Uterus (tissue), 3 donors: ENCODE measurements at regions not wholly inside any gene's neighbourhood (a gene's known extent, or its start where the extent isn't known, plus 50 kb on each side); places are given as distances from the start of the nearest gene placed in this dataset.

Experiments used
- DNase-seq, 2 donors: peaks; one replicate each; pipeline ENCODE4 v3.0.0-alpha.2; 2019 to 2020
- H3K27ac ChIP-seq, 2 donors: fragments of 200-600 bp; sonication (generic); 1 replicate in 1 of 2; 2 replicates in 1 of 2; pipeline ENCODE4 v1.5.1; 2016 to 2018
- H3K27me3 ChIP-seq, 2 donors: fragments of 200-600 bp; sonication (generic); one replicate each; pipeline ENCODE4 v1.5.1; 2018 to 2019; ENCODE audit warnings: control low read depth in 1 of 2
- H3K36me3 ChIP-seq, 2 donors: fragments of 200-600 bp; sonication (generic); one replicate each; pipeline ENCODE4 v1.5.1; 2019; ENCODE audit warnings: control low read depth in 1 of 2
- H3K4me1 ChIP-seq, 2 donors: fragments of 200-600 bp; sonication (generic); one replicate each; pipeline ENCODE4 v1.5.1; 2018 to 2019; ENCODE audit warnings: control low read depth in 1 of 2
- H3K4me3 ChIP-seq, 2 donors: fragments of 200-600 bp; sonication (generic); 1 replicate in 1 of 2; 2 replicates in 1 of 2; pipeline ENCODE4 v1.5.1; 2018 to 2019; ENCODE audit warnings: mild to moderate bottlenecking in 1 of 2
- H3K9me3 ChIP-seq, 2 donors: fragments of 200-600 bp; sonication (generic); one replicate each; pipeline ENCODE4 v1.5.1; 2019; ENCODE audit warnings: control low read depth in 1 of 2
- POLR2A ChIP-seq, 2 donors: fragments of 450-650 bp; IDR thresholded peaks; one replicate each; pipeline ENCODE4 v1.6.1; 2016; ENCODE audit warnings: antibody characterized with exemption in 2 of 2, mild to moderate bottlenecking in 1 of 2, moderate library complexity in 1 of 2
- intact Hi-C: fragments of 100-400 bp; cut with DNase I; formaldehyde crosslinking; loops from one replicate; pipeline ENCODE4 v1.15.1; 2023; ENCODE audit warnings: low total_unique reads
- TF ChIP-seq, protein P1 (sequence below), 4 experiments: fragments of 200-600 bp in 2 of 4; fragments of 450-650 bp in 2 of 4; sonication (generic) in 2 of 4; IDR thresholded peaks; one replicate each; pipeline ENCODE4 v1.5.1; 2016 to 2019; ENCODE audit warnings: antibody characterized with exemption in 4 of 4, mild to moderate bottlenecking in 2 of 4, moderate library complexity in 1 of 4
- donor health status: DM: yes; HTN: yes; CAD: no.

DNA sequence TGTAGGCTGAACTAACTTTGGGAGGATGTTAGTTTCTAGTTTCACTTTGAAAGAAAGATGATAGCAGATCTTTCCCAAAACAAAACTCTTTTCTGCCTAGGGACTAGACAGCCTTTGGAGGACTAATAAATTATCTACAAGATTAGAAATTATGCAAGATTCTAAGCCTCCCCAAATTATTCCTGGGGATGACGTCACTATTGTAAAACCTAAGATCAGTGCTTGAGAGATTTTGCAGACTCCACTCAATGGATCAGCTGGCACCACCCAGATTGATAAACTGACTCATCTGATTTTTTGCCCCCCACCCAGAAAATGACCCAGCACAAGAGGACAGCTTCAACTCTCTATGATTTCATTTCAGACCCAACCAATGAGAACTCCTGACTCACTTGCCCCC is 1057.9 kb upstream of the DIAPH2 start:
- H3K9me3 ChIP-seq = no peaks in the 10 kb centered on the region
- intact Hi-C loops = no loop called here
- H3K27me3 ChIP-seq = no peaks in the 10 kb centered on the region
- no peak for DNase-seq
- H3K27ac ChIP-seq = no peak overlapping the region
- no peak for TF ChIP-seq POLR2A (IDR thresholded peaks at IDR 0.05)
- TF ChIP-seq, protein P1, sequence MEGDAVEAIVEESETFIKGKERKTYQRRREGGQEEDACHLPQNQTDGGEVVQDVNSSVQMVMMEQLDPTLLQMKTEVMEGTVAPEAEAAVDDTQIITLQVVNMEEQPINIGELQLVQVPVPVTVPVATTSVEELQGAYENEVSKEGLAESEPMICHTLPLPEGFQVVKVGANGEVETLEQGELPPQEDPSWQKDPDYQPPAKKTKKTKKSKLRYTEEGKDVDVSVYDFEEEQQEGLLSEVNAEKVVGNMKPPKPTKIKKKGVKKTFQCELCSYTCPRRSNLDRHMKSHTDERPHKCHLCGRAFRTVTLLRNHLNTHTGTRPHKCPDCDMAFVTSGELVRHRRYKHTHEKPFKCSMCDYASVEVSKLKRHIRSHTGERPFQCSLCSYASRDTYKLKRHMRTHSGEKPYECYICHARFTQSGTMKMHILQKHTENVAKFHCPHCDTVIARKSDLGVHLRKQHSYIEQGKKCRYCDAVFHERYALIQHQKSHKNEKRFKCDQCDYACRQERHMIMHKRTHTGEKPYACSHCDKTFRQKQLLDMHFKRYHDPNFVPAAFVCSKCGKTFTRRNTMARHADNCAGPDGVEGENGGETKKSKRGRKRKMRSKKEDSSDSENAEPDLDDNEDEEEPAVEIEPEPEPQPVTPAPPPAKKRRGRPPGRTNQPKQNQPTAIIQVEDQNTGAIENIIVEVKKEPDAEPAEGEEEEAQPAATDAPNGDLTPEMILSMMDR (IDR thresholded peaks at IDR 0.05) = no peak
- H3K4me3 ChIP-seq = no peak overlapping the region
- no peaks in the 10 kb centered on the region for H3K4me1 ChIP-seq
- H3K36me3 ChIP-seq = no peaks in the 10 kb centered on the region

DNA sequence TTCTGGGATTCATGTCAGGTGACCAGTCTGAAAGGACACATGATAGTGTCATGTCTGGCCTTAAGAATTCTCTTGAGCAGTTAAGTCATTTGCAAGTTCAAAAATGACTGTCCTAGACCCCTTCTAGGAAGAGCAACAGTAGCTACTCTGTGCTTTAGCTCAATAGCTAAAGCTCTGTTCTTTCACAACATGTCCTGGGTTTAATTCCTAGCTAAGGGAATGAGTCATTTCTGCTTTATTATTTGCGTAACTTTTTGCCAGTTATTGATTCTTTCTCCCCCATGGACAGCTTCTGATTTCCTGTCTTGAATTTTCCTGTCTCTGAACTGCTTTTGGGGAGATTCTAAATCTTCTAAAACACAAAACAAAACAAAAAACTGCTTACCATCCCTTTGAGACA is 1055.8 kb upstream of the DIAPH2 start:
- H3K4me3 ChIP-seq = no peak overlapping the region
- H3K4me1 ChIP-seq = no peaks in the 10 kb centered on the region
- H3K27me3 ChIP-seq = no peaks in the 10 kb centered on the region
- no peak for DNase-seq
- H3K9me3 ChIP-seq = no peaks in the 10 kb centered on the region
- TF ChIP-seq, protein P1 (IDR thresholded peaks at IDR 0.05) = no peak
- no peak for TF ChIP-seq POLR2A (IDR thresholded peaks at IDR 0.05)
- intact Hi-C loops = no loop called here
- no peak overlapping the region for H3K27ac ChIP-seq
- H3K36me3 ChIP-seq = no peaks in the 10 kb centered on the region

DNA sequence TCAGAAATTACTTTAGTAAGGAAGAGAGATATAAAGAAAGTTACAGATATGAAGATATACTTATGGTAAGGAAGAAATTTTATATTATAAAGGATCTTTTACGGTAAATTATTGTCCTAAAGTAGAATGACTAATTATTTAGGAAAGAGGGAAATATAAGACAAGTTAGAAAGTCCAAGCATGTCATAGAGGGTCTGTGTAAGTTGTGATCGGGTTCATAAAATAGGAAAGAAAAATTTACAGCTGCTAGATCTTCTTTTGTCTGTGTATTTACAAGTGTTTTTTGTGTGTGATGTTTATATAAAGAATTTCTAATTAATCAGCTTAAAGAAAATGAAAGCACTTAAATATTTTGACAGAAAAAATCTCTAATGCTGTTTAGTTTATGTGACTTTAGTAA is 1054.9 kb upstream of the DIAPH2 start:
- Histone ChIP-seq H3K27ac (no peak overlapping the region), H3K27me3 (no peaks in the 10 kb centered on the region), H3K4me1 (no peaks in the 10 kb centered on the region), H3K4me3 (no peak overlapping the region), H3K36me3 (no peaks in the 10 kb centered on the region), H3K9me3 (no peaks in the 10 kb centered on the region)
- DNase-seq = no peak
- TF ChIP-seq, protein P1 (IDR thresholded peaks at IDR 0.05) = no peak
- TF ChIP-seq POLR2A (IDR thresholded peaks at IDR 0.05) = no peak
- intact Hi-C loops = no loop called here

DNA sequence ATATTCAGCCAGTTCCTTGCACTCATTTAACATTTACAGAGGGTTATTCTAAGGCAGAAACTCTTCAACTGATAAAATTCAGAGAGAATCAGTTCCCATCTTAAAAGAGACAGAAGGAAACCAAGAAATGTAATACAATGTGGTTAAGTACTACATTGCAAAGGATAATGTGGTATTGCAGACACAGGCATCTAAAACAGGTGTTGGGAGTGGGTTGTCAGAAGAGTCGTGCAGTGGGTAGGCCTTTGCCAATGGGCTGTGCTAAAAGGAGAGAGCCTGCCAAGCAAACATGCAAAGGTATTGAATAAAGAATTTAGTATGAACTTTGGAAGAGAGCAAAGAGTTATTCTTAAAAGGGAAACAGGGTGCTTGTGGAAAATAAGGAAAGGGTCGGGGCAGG is 1044.4 kb upstream of the DIAPH2 start:
- Histone ChIP-seq H3K27ac (no peak overlapping the region), H3K27me3 (no peaks in the 10 kb centered on the region)
- intact Hi-C loops = no loop called here

DNA sequence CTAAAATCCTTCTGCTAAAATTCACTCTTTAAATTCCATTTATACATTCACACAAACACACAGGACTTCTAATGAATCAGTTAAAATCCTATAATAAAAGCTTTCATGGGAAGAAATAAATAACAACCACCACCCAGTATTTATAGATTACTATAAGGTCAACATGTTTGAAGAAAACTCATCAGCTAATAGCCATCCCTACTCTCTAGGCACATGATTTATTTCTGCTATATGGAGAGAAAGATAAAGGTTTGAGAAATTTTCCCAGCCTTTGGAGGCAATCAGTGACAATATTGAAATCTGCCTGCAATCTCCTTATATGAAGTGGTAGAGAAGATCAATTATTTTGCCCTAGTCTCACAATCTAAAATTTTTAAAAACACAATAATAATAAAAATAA is 1038.9 kb upstream of the DIAPH2 start:
- Histone ChIP-seq H3K4me1 (no peaks in the 10 kb centered on the region), H3K36me3 (no peaks in the 10 kb centered on the region), H3K27ac (no peak overlapping the region), H3K4me3 (no peak overlapping the region), H3K27me3 (no peaks in the 10 kb centered on the region), H3K9me3 (no peaks in the 10 kb centered on the region)
- DNase-seq = no peak
- intact Hi-C loops = no loop called here
- TF ChIP-seq, protein P1 (IDR thresholded peaks at IDR 0.05) = no peak
- no peak for TF ChIP-seq POLR2A (IDR thresholded peaks at IDR 0.05)

More for the DNA sequence above, 1044.4 kb upstream of the DIAPH2 start:
- Histone ChIP-seq H3K4me1 (no peaks in the 10 kb centered on the region), H3K36me3 (no peaks in the 10 kb centered on the region), H3K4me3 (no peak overlapping the region), H3K9me3 (no peaks in the 10 kb centered on the region)
- DNase-seq = no peak
- TF ChIP-seq, protein P1 (IDR thresholded peaks at IDR 0.05) = no peak
- no peak for TF ChIP-seq POLR2A (IDR thresholded peaks at IDR 0.05)
